GM21529 (cell line): ENCODE measurements at regions not wholly inside any gene's neighbourhood (a gene's known extent, or its start where the extent isn't known, plus 50 kb on each side); places are given as distances from the start of the nearest gene placed in this dataset.
"Not testable (repeated sequence)": the region's sequence is repeated elsewhere in the genome, so short reads cannot be mapped to it uniquely, and the experiment has no call there.

Source experiments
- ATAC-seq: cut with Tn5 transposase; IDR thresholded peaks from one replicate; pipeline ENCODE4 v1.9.1; 2021; ENCODE audit not compliant: unreplicated experiment

DNA sequence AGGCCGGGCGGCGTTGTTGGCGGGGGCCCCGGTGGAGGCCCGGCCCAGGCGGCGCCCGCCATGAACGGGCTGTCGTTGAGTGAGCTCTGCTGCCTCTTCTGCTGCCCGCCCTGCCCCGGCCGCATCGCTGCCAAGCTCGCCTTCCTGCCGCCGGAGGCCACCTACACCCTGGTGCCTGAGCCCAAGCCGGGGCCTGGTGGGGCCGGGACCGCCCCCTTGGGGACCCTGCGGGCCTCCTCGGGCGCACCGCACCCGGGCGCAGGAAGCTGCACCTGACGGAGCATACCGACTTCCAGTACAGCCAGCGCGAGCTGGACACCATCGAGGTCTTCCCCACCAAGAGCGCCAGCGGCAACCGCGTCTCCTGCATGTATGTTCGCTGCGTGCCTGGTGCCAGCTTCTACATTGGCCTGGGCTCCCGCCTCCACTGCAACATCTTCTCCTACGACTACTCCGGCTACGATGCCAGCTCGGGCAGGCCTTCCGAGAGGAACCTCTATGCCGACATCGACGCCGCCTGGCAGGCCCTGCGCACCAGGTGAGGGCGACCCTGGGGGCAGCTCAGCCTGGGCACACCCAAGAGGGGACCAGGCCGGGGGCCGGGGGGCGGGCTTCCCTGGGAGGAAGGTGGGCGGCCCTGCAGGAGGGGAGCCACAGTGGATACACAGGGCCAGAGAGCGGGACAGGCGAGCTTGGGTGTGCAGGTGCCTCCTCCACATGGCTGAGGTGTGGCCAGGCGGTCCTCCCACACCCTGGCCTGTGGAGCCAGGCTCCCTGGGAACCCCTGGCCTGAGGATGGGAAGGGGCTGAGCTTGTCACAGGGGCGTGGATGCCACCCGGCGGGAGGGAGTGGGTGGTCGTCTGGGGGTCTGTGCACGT, 201.6 kb downstream of the USP22 start:
- not testable (repeated sequence) for ATAC-seq

- ATAC-seq: not testable (repeated sequence)
These were observed 200.8 kb downstream of the USP22 start for GRCh38 chr17:20842012-20842411.

GRCh38 chr17:20843261-20843660, 199.6 kb downstream of the USP22 start:
- not testable (repeated sequence) for ATAC-seq

DNA sequence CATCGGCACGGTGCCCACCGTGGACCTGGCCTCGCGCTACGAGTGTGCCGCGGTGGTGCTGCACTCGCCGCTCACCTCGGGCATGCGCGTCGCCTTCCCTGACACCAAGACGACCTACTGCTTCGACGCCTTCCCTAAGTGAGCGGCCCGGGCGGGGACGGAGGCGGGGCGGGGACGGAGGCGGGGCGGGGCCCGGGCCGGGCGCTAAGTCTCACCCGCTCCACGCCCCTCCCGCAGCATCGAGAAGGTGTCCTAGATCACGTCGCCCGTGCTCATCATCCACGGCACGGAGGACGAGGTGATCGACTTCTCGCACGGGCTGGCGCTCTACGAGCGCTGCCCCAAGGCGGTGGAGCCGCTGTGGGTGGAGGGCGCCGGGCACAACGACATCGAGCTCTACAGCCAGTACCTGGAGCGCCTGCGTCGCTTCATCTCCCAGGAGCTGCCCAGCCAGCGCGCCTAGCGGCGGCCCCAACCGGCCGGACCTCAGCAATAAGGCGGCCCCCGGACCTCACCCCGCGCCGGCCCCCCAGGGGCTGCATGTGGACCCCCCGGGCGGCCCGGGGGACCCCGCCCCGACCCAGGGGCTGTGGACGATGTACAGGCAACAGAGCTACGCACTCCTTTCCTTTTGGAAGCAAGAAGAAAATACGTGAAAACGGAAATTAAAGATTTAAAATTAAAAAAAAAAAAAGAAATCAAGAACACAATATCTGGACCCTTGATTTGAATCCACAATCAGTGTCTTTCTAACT, 198.8 kb downstream of the USP22 start:
- not testable (repeated sequence) for ATAC-seq

DNA sequence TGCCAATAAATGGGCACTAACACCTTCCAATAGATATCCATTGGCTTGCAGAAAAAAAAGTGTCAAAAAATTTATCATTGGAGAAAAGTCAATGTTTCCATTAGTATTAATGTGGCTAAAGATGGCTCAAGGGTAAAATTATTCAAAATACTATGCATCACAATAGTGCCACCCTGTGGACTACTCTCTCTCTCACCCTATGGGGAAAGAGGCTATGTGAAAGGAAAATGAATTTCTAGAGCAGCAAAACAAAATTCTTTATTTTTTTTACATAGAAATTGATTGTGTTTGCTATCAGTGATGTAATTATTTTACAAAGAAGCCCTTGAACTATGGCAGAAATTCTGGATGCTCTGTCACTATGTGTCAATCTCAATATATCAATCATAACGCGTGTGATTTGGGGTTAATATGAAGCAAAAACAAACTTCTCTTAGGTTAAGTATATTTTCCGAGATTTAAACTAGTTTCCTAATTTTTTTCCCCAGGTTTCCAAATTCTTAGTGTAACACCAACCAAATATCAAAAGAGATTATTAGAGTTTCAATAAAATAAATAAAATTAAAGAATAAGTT, 193.9 kb downstream of the USP22 start:
- not testable (repeated sequence) for ATAC-seq

DNA sequence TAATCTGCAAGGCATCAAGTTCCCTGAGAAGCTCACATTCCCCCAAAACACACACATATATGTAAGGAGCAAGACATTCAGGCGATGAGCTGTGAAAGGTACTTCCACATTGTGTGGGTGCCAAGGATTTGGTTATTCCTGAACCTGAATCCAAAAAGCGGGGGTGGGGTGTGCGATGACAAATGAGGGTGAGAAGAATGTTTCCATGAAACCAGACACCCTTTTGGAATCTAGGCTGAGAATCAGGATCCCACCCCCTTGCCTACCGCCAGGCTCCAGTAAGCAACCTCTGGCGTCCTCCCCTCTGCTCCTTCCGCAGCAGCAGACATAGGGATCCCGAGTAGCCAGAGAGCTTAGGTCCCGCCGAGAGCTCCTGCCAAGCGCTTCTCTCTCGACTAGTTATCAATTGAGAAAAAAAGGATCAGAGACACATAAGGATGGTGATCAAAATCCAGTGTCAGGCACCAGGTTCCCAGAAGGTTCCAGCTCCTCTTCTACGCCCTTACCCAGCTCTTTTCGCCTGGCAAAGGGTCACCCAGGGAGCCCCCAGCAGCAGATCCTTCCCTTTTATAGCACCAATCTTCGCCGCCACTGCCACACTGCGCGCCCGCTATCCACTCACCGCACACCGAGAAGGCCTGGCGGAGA, 191.1 kb downstream of the USP22 start:
- not testable (repeated sequence) for ATAC-seq

DNA sequence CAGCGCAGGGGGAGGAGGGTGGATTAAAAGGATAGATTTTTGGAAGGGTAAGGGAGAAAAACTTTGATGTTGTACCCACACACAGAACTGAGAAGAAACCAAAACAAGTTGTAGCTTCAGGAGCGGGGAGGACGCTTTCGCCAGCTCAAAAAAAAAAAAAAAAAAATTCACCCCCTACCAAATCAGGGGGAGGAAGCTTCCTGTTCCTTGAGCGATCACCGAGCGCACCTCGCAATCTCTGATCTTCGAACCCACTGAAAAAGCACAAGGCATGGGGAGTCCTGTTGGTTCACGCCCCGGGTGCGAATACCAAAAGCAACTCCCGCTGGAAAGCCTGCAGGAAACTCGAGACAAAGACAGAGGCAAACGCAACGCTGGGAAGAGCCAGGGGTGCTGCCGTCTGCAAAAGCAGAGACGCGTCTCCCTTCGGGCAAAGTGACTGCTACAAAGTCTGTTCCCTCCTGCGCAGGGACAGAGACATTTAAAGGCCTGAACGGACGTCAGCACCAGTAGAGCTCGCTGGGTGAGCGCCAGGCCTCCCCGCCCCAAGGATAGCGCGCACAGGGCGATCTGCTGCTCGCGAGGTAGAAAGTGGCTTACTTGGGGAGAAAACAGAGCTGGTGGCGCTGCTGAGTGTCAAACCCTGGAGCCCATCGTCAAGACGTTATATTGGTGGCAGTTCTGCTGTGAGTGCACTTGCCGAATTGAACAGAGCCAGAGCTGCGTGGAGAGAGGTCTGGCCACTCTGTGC, 190.4 kb downstream of the USP22 start:
- ATAC-seq: no peak

DNA sequence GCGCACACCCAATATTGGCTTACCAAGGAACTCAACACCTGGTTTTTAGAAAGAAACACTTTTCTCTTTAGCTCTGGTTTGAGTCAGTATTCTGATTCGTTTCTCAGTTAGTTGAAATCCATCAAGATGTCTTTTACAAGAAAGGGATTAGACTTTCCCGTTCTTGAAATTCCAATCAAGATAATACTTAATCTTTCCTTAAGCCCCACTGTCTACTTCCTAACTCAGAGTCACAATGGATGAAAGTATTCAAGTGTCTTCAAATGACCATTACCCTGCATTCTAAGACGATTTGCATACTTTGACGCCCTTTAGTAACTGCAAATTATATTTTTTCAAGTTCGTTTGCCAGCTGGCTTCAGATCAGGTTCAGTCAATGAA, 189.8 kb downstream of the USP22 start:
- no peak for ATAC-seq

DNA sequence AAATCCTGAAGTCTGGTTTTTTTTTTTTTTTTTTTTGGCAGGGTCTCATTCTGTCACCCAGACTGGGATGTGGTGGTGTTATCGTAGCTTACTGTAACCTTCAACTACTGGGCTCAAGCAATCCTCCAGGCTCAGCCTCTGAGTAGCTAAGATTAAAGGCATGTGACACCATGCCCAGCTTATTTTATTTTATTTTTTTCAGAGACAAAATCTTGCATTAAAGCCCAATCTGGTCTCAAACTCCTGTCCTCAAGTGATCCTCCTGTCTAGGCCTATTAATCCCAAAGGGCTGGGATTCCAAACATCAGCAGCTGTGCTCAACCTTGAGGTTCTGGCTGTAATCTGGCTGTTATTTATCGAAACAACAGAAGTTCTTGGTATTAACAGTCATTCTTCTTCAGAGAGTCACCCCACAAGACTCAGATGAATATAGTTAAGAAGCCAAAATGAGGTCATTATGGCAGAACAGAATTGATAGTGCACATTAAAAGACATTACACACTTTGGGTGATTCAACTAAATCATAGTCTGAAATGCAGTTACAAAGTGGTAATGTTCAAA, 186.8 kb downstream of the USP22 start:
- not testable (repeated sequence) for ATAC-seq

DNA sequence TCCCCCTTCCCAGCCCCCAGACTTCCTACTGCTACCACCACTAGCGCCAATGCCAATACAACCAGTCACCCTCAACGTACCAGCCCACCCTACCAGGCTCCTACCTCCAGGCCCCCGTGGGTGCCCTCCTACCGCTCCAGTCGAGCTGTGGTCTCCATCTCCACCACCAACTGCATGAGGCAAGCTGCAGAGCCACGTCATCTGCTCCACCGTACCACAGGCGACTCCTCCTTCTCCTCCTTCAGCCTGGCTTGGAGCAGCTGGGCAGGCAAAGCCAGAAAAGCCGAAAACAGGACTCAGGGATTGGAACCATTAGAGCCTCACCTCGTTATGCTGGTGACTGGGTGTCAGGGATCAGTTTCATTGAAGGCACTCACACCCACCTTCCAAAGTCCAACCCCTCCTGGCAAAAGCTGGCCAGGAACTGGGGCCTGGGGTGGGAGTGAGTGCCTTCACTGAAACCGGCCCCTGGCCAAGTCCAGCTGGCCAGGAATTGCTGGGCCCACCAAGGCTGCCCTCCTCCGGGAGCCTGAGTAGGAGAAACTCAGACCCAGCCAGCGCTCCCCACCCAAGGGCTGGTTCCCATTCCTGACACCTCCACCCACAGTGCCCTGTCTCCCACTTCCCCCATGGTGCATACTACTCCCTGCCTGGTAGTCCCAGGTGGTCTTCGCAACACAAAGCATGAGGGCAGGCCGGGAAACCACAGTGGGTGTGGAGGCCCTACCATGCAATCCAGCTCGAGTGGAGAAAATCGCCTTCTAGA, 176.2 kb downstream of the USP22 start:
- ATAC-seq: not testable (repeated sequence)

GRCh38 chr17:20867436-20867937, 175.3 kb downstream of the USP22 start:
- not testable (repeated sequence) for ATAC-seq

GRCh38 chr17:20867938-20868661, 174.7 kb downstream of the USP22 start:
- ATAC-seq: not testable (repeated sequence)

GRCh38 chr17:20868662-20869007, 174.2 kb downstream of the USP22 start:
- not testable (repeated sequence) for ATAC-seq

DNA sequence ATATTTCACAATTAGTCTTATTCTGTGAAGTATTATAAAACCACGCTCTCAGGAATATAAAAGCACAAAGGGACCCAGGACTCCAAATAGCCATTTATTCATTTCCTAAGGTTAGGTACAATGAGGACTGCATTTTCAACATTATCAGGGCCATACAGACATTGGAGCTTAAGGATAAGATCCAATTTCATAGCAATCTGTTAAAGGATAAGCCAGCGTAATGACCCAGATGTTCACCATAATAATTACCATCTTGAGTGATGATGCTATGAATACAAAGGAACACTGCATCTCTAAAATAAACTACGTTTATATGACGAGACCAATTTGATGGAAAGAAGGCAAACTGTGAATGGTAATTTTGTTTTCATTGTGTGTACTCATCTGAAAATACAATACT, 169.6 kb downstream of the USP22 start:
- ATAC-seq: not testable (repeated sequence)

DNA sequence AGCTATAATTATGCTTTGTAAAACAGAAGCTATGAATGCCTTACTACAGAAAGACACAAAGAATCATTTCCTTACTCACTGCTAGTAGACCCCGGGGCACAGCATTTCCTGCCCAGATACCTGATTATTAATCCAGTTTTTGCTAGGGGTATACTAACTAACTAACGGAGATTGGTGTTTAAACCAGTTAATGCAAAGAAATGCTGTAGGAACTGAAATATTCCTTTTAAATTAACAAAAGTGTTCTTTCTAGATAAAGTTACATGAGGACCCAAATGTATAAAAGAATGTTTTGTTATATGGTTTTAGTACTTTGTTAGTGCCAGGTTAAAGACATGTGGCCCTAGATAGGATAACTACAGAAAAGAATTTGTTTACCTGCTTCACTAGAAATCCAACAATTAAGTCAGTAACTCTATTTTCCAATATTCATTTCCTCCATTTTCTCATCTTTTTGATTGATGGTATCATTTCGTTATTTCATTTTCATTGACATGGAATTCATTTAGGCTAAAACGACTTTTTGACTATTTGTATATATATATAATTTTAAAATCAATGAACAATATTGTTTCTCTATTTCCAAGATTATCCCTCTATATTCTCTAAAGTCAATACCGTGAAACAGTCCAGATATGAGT, 169.0 kb downstream of the USP22 start:
- ATAC-seq: not testable (repeated sequence)

GRCh38 chr17:20877384-20877783, 165.4 kb downstream of the USP22 start:
- not testable (repeated sequence) for ATAC-seq

GRCh38 chr17:20890338-20890737, 152.5 kb downstream of the USP22 start:
- no peak for ATAC-seq

DNA sequence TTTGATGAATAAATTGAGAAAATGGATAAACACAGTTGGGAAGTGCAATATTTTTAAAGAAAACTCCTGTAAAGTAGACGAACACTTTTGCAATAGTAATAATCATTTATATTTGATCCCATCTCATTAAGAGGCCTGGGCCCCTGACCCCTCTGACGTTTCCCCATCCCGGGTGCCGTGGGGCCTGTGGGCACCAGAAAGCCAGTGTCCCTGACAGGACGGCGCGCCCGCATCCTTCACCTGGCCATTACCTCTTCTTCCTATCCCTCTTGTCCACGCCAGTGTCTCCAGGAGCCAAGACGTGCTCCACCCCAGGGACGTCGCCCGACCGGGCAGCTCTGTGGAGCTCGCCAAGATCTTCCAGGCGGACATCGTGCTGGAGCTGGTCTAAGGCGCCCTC, 147.4 kb downstream of the USP22 start:
- ATAC-seq: not testable (repeated sequence)
